ENCODE measurements at regions not wholly inside any gene's neighbourhood (a gene's known extent, or its start where the extent isn't known, plus 50 kb on each side); places are given as distances from the start of the nearest gene placed in this dataset.

- Mint-ChIP-seq H3K9me3 (peaks cover 0 to 8% (median 4%) of the 10 kb centered on the region in 5 donors), H3K4me3 (no peak overlapping the region), H3K4me1 (no peaks in the 10 kb centered on the region), H3K36me3 (no peaks in the 10 kb centered on the region), H3K27me3 (no peaks in the 10 kb centered on the region), H3K27ac (no peak overlapping the region)
- Histone ChIP-seq H3K4me3 (ENCODE audit: low read length) (no peak overlapping the region), H3K27ac (ENCODE audit: low read depth, low read length) (no peak overlapping the region), H3K4me1 (ENCODE audit: insufficient read depth, low read length) (no peaks in the 10 kb centered on the region), H3K27me3 (ENCODE audit: insufficient read depth, low read length, poor library complexity, severe bottlenecking) (no peaks in the 10 kb centered on the region), H3K9me3 (ENCODE audit: low read length) (no peaks in the 10 kb centered on the region), H3K36me3 (ENCODE audit: insufficient read depth, low read length) (no peaks in the 10 kb centered on the region)
- ChIA-PET CTCF (no interaction called here), POLR2A (no interaction called here)
- no peak for DNase-seq
These were observed 298.8 kb upstream of the LYPLAL1 start for GRCh38 chr1:218874801-218875400.

- Histone ChIP-seq H3K27me3 (ENCODE audit: insufficient read depth, low read length, poor library complexity, severe bottlenecking) (no peaks in the 10 kb centered on the region), H3K4me1 (ENCODE audit: insufficient read depth, low read length) (no peaks in the 10 kb centered on the region), H3K36me3 (ENCODE audit: insufficient read depth, low read length) (no peaks in the 10 kb centered on the region), H3K27ac (ENCODE audit: low read depth, low read length) (no peak overlapping the region), H3K9me3 (ENCODE audit: low read length) (no peaks in the 10 kb centered on the region), H3K4me3 (ENCODE audit: low read length) (no peak overlapping the region)
- Mint-ChIP-seq H3K4me1 (no peaks in the 10 kb centered on the region), H3K27ac (no peak overlapping the region), H3K4me3 (no peak overlapping the region), H3K36me3 (no peaks in the 10 kb centered on the region), H3K9me3 (peaks cover 0 to 8% (median 0%) of the 10 kb centered on the region in 5 donors), H3K27me3 (no peaks in the 10 kb centered on the region)
- POLR2A ChIA-PET = no interaction called here
- DNase-seq = no peak
- CTCF ChIA-PET = no interaction called here
These were observed 295.3 kb upstream of the LYPLAL1 start for GRCh38 chr1:218878369-218878768.

GRCh38 chr1:218880484-218881060 is 293.1 kb upstream of the LYPLAL1 start:
- DNase-seq = no peak
- POLR2A ChIA-PET = no interaction called here
- Histone ChIP-seq H3K4me1 (ENCODE audit: insufficient read depth, low read length) (no peaks in the 10 kb centered on the region), H3K4me3 (ENCODE audit: low read length) (no peak overlapping the region), H3K27me3 (ENCODE audit: insufficient read depth, low read length, poor library complexity, severe bottlenecking) (no peaks in the 10 kb centered on the region), H3K27ac (ENCODE audit: low read depth, low read length) (no peak overlapping the region), H3K9me3 (ENCODE audit: low read length) (no peaks in the 10 kb centered on the region), H3K36me3 (ENCODE audit: insufficient read depth, low read length) (no peaks in the 10 kb centered on the region)
- Mint-ChIP-seq H3K27me3 (no peaks in the 10 kb centered on the region), H3K27ac (no peak overlapping the region), H3K36me3 (no peaks in the 10 kb centered on the region), H3K9me3 (peaks cover 0 to 7% (median 5%) of the 10 kb centered on the region in 5 donors), H3K4me3 (no peak overlapping the region), H3K4me1 (no peaks in the 10 kb centered on the region)
- CTCF ChIA-PET = no interaction called here

GRCh38 chr1:218882454-218882853 is 291.2 kb upstream of the LYPLAL1 start:
- Histone ChIP-seq H3K9me3 (ENCODE audit: low read length) (no peaks in the 10 kb centered on the region), H3K4me1 (ENCODE audit: insufficient read depth, low read length) (no peaks in the 10 kb centered on the region), H3K36me3 (ENCODE audit: insufficient read depth, low read length) (no peaks in the 10 kb centered on the region), H3K27me3 (ENCODE audit: insufficient read depth, low read length, poor library complexity, severe bottlenecking) (no peaks in the 10 kb centered on the region), H3K27ac (ENCODE audit: low read depth, low read length) (no peak overlapping the region), H3K4me3 (ENCODE audit: low read length) (no peak overlapping the region)
- no peaks in the 10 kb centered on the region for H3K36me3 Mint-ChIP-seq
- POLR2A ChIA-PET = no interaction called here
- H3K4me3 Mint-ChIP-seq = no peak overlapping the region
- H3K27me3 Mint-ChIP-seq = no peaks in the 10 kb centered on the region
- CTCF ChIA-PET = no interaction called here
- peaks cover 0 to 14% (median 5%) of the 10 kb centered on the region in 5 donors for H3K9me3 Mint-ChIP-seq
- no peaks in the 10 kb centered on the region for H3K4me1 Mint-ChIP-seq
- DNase-seq = no peak
- H3K27ac Mint-ChIP-seq = no peak overlapping the region

GRCh38 chr1:218886101-218886871 is 287.4 kb upstream of the LYPLAL1 start:
- no peak for DNase-seq
- Mint-ChIP-seq H3K9me3 (peaks cover 0 to 20% (median 6%) of the 10 kb centered on the region in 5 donors), H3K4me1 (no peaks in the 10 kb centered on the region), H3K36me3 (no peaks in the 10 kb centered on the region), H3K27ac (no peak overlapping the region), H3K27me3 (no peaks in the 10 kb centered on the region), H3K4me3 (no peak overlapping the region)
- Histone ChIP-seq H3K9me3 (ENCODE audit: low read length) (no peaks in the 10 kb centered on the region), H3K27me3 (ENCODE audit: insufficient read depth, low read length, poor library complexity, severe bottlenecking) (no peaks in the 10 kb centered on the region), H3K36me3 (ENCODE audit: insufficient read depth, low read length) (no peaks in the 10 kb centered on the region), H3K27ac (ENCODE audit: low read depth, low read length) (no peak overlapping the region), H3K4me1 (ENCODE audit: insufficient read depth, low read length) (no peaks in the 10 kb centered on the region), H3K4me3 (ENCODE audit: low read length) (no peak overlapping the region)
- ChIA-PET CTCF (no interaction called here), POLR2A (no interaction called here)

- POLR2A ChIA-PET = no interaction called here
- H3K9me3 ChIP-seq (ENCODE audit: low read length) = no peaks in the 10 kb centered on the region
These were observed 286.3 kb upstream of the LYPLAL1 start for GRCh38 chr1:218887141-218887925.

GRCh38 chr1:218890451-218890850 is 283.2 kb upstream of the LYPLAL1 start:
- no peaks in the 10 kb centered on the region for H3K27me3 ChIP-seq (ENCODE audit: insufficient read depth, low read length, poor library complexity, severe bottlenecking)
- no peak overlapping the region for H3K4me3 Mint-ChIP-seq
- no peaks in the 10 kb centered on the region for H3K4me1 Mint-ChIP-seq
- H3K4me1 ChIP-seq (ENCODE audit: insufficient read depth, low read length) = no peaks in the 10 kb centered on the region
- peaks cover 0 to 13% (median 2%) of the 10 kb centered on the region in 5 donors for H3K9me3 Mint-ChIP-seq
- no peaks in the 10 kb centered on the region for H3K36me3 Mint-ChIP-seq
- ChIA-PET POLR2A (no interaction called here), CTCF (no interaction called here)
- H3K36me3 ChIP-seq (ENCODE audit: insufficient read depth, low read length) = no peaks in the 10 kb centered on the region
- no peak overlapping the region for H3K27ac Mint-ChIP-seq
- no peaks in the 10 kb centered on the region for H3K27me3 Mint-ChIP-seq
- DNase-seq = no peak
- H3K9me3 ChIP-seq (ENCODE audit: low read length) = no peaks in the 10 kb centered on the region
- H3K4me3 ChIP-seq (ENCODE audit: low read length) = no peak overlapping the region
- H3K27ac ChIP-seq (ENCODE audit: low read depth, low read length) = no peak overlapping the region

More at GRCh38 chr1:218887141-218887925, 286.3 kb upstream of the LYPLAL1 start:
- H3K4me1 Mint-ChIP-seq = no peaks in the 10 kb centered on the region
- H3K27me3 Mint-ChIP-seq = no peaks in the 10 kb centered on the region
- H3K27me3 ChIP-seq (ENCODE audit: insufficient read depth, low read length, poor library complexity, severe bottlenecking) = no peaks in the 10 kb centered on the region
- no peak overlapping the region for H3K27ac ChIP-seq (ENCODE audit: low read depth, low read length)
- H3K36me3 Mint-ChIP-seq = no peaks in the 10 kb centered on the region
- CTCF ChIA-PET = no interaction called here
- peaks cover 0 to 20% (median 6%) of the 10 kb centered on the region in 5 donors for H3K9me3 Mint-ChIP-seq
- H3K4me1 ChIP-seq (ENCODE audit: insufficient read depth, low read length) = no peaks in the 10 kb centered on the region
- no peak overlapping the region for H3K4me3 Mint-ChIP-seq
- H3K27ac Mint-ChIP-seq = no peak overlapping the region
- H3K4me3 ChIP-seq (ENCODE audit: low read length) = no peak overlapping the region
- H3K36me3 ChIP-seq (ENCODE audit: insufficient read depth, low read length) = no peaks in the 10 kb centered on the region
- DNase-seq = no peak

- Histone ChIP-seq H3K36me3 (ENCODE audit: insufficient read depth, low read length) (no peaks in the 10 kb centered on the region), H3K9me3 (ENCODE audit: low read length) (no peaks in the 10 kb centered on the region), H3K4me3 (ENCODE audit: low read length) (no peak overlapping the region), H3K27ac (ENCODE audit: low read depth, low read length) (no peak overlapping the region), H3K27me3 (ENCODE audit: insufficient read depth, low read length, poor library complexity, severe bottlenecking) (no peaks in the 10 kb centered on the region), H3K4me1 (ENCODE audit: insufficient read depth, low read length) (no peaks in the 10 kb centered on the region)
- ChIA-PET POLR2A (no interaction called here), CTCF (no interaction called here)
- Mint-ChIP-seq H3K4me1 (no peaks in the 10 kb centered on the region), H3K27ac (no peak overlapping the region), H3K4me3 (no peak overlapping the region), H3K36me3 (no peaks in the 10 kb centered on the region), H3K9me3 (peaks cover 0 to 9% (median 2%) of the 10 kb centered on the region in 5 donors), H3K27me3 (no peaks in the 10 kb centered on the region)
- DNase-seq = no peak
These were observed 282.1 kb upstream of the LYPLAL1 start for GRCh38 chr1:218891577-218891976.
